Kidney (tissue), 13 donors: ENCODE measurements at regions not wholly inside any gene's neighbourhood (a gene's known extent, or its start where the extent isn't known, plus 50 kb on each side); places are given as distances from the start of the nearest gene placed in this dataset.

ENCODE experiments used
- DNase-seq, 5 donors: peaks; one replicate each; pipeline ENCODE4 v3.0.0-alpha.2; 2013 to 2020
- FAIRE-seq: peaks from 2 replicates; lab custom pipeline; 2012; peaks lifted over from hg19 to GRCh38; lab: Jason Lieb, UNC
- H3K27ac ChIP-seq, 2 donors: one replicate each; pipeline ENCODE4 v1.7.0; 2013; ENCODE audit warnings: low read depth in 2 of 2, low read length in 2 of 2, inconsistent platforms in 1 of 2
- H3K27me3 ChIP-seq: one replicate; pipeline ENCODE4 v1.7.1; 2013; ENCODE audit warnings: low read length, inconsistent platforms; ENCODE audit not compliant: control insufficient read depth, insufficient read depth
- H3K36me3 ChIP-seq, 3 donors: one replicate each; pipeline versions ENCODE4 v1.7.0 to v1.7.1; 2013; ENCODE audit warnings: low read length in 3 of 3, control low read depth in 1 of 3, inconsistent platforms in 1 of 3; ENCODE audit not compliant: insufficient read depth in 3 of 3, control insufficient read depth in 2 of 3
- H3K4me1 ChIP-seq, 3 donors: one replicate each; pipeline versions ENCODE4 v1.7.0 to v1.7.1; 2013; ENCODE audit warnings: low read length in 3 of 3, inconsistent platforms in 1 of 3, low read depth in 1 of 3; ENCODE audit not compliant: control insufficient read depth in 2 of 3, insufficient read depth in 2 of 3
- H3K4me3 ChIP-seq, 3 donors: one replicate each; pipeline versions ENCODE4 v1.7.0 to v1.8.1; 2013; ENCODE audit warnings: low read length in 3 of 3, control low read depth in 1 of 3, inconsistent platforms in 1 of 3
- H3K9ac ChIP-seq, 3 donors: one replicate each; pipeline versions ENCODE4 v1.7.0 to v1.7.1; 2013; ENCODE audit warnings: low read length in 3 of 3, control low read depth in 1 of 3, inconsistent platforms in 1 of 3
- H3K9me3 ChIP-seq, 3 donors: one replicate each; pipeline versions ENCODE4 v1.7.0 to v1.7.1; 2013; ENCODE audit warnings: low read length in 3 of 3, control low read depth in 1 of 3, inconsistent platforms in 1 of 3; ENCODE audit not compliant: control insufficient read depth in 2 of 3, insufficient read depth in 1 of 3
- CTCF ChIP-seq: IDR thresholded peaks from 3 replicates; pipeline ENCODE4 v1.5.1; 2012; ENCODE audit warnings: mild to moderate bottlenecking, moderate library complexity, borderline replicate concordance; ENCODE audit not compliant: insufficient read depth; ENCODE audit errors: extremely low read depth
- intact Hi-C: fragments of 100-400 bp; cut with DNase I; formaldehyde crosslinking; loops from one replicate; pipeline ENCODE4 v1.11.1; 2022
- donor health status: control.
- donor health status: control.
- donor health status: control.
- donor health status: control.
- donor health status: control.
- donor health status: DM: yes; HTN: yes; CAD: no.
- donor health status: Normal renal cell carcinoma (clear cell type).

- no peaks in the 10 kb centered on the region for H3K36me3 ChIP-seq
- H3K27ac ChIP-seq, result no peak overlapping the region
- no peak for TF ChIP-seq CTCF
- H3K27me3 ChIP-seq, result no peaks in the 10 kb centered on the region
- no peak overlapping the region for H3K4me3 ChIP-seq
- H3K4me1 ChIP-seq, result no peaks in the 10 kb centered on the region
- FAIRE-seq, result no peak
- H3K9ac ChIP-seq, result no peak overlapping the region
- DNase-seq, result no peak
- H3K9me3 ChIP-seq, result no peaks in the 10 kb centered on the region
- intact Hi-C loops, result no loop called here
These were observed 268.4 kb downstream of the ACTR3B start for GRCh38 chr7:153027904-153028303.

GRCh38 chr7:153030976-153031375 is 271.4 kb downstream of the ACTR3B start:
- H3K4me3 ChIP-seq, result no peak overlapping the region
- intact Hi-C loops, result no loop called here
- no peak overlapping the region for H3K9ac ChIP-seq
- no peak overlapping the region for H3K27ac ChIP-seq
- TF ChIP-seq CTCF, result no peak
- H3K4me1 ChIP-seq, result no peaks in the 10 kb centered on the region
- no peaks in the 10 kb centered on the region for H3K27me3 ChIP-seq
- no peak for FAIRE-seq
- no peaks in the 10 kb centered on the region for H3K36me3 ChIP-seq
- H3K9me3 ChIP-seq, result no peaks in the 10 kb centered on the region
- DNase-seq, result no peak

GRCh38 chr7:153034791-153035190 is 275.2 kb downstream of the ACTR3B start:
- H3K27ac ChIP-seq, result no peak overlapping the region
- no peaks in the 10 kb centered on the region for H3K36me3 ChIP-seq
- no peak for FAIRE-seq
- no peak for DNase-seq
- no peaks in the 10 kb centered on the region for H3K27me3 ChIP-seq
- TF ChIP-seq CTCF, result no peak
- intact Hi-C loops, result no loop called here
- no peaks in the 10 kb centered on the region for H3K9me3 ChIP-seq
- no peak overlapping the region for H3K4me3 ChIP-seq
- H3K4me1 ChIP-seq, result no peaks in the 10 kb centered on the region
- H3K9ac ChIP-seq, result no peak overlapping the region

GRCh38 chr7:153036396-153037063 is 277.0 kb downstream of the ACTR3B start:
- H3K36me3 ChIP-seq, result no peaks in the 10 kb centered on the region
- H3K9ac ChIP-seq, result no peak overlapping the region
- DNase-seq, result no peak
- no peak overlapping the region for H3K4me3 ChIP-seq
- H3K27ac ChIP-seq, result no peak overlapping the region
- no peaks in the 10 kb centered on the region for H3K4me1 ChIP-seq
- H3K9me3 ChIP-seq, result no peaks in the 10 kb centered on the region
- no peak for TF ChIP-seq CTCF
- intact Hi-C loops, result no loop called here
- no peak for FAIRE-seq
- H3K27me3 ChIP-seq, result no peaks in the 10 kb centered on the region
